GM12874 (cell line): ENCODE measurements at regions not wholly inside any gene's neighbourhood (a gene's known extent, or its start where the extent isn't known, plus 50 kb on each side); places are given as distances from the start of the nearest gene placed in this dataset.

Experiments
- CTCF ChIP-seq: IDR thresholded peaks from 2 replicates; pipeline ENCODE4 v1.5.1; 2011; ENCODE audit warnings: low read depth, mild to moderate bottlenecking, control low read depth, low read length, moderate library complexity; ENCODE audit not compliant: insufficient read depth

DNA sequence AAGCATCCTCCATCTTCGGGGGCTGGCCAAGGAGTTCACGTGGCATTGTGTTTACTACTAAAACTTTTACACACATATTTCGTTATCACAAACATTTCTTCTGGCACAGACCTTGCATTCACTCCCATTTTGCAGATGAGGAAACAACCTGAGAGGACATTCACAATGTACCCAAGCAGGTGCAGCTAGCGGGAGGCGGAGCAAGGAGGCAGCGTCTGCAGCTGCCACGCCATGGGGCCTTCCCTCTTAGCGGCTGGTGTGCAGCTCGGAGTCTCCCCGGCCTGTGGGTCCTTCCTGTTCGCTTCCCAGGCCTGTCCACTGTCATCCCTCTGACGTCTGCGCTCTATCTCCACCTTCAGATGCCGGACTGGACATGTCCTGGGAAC, 807.8 kb downstream of the TBC1D22A start:
- TF ChIP-seq CTCF, result no peak

- no peak for TF ChIP-seq CTCF
Measured at GRCh38 chr22:47569389-47570299, 807.2 kb downstream of the TBC1D22A start.

DNA sequence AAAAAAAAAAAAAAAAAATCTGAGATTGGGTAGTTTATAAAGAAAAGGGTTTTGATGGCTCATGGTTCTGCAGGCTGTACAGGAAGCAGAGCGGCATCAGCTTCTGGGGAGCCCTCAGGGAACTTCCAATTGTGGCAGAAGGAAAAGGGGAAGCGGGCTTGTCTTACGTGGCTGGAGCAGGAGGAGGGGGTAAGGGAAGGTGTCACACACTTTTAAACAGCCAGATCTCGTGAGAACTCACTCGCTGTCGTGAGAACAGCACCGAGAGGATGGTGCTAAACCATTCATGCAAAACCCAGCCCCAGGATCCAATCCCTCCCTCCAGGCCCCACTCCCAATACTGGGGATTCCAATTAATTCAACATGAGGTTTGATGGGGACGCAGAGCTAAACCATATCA, 806.2 kb downstream of the TBC1D22A start:
- no peak for TF ChIP-seq CTCF

- TF ChIP-seq CTCF, result no peak
Measured at GRCh38 chr22:47567126-47568090, 805.0 kb downstream of the TBC1D22A start.

DNA sequence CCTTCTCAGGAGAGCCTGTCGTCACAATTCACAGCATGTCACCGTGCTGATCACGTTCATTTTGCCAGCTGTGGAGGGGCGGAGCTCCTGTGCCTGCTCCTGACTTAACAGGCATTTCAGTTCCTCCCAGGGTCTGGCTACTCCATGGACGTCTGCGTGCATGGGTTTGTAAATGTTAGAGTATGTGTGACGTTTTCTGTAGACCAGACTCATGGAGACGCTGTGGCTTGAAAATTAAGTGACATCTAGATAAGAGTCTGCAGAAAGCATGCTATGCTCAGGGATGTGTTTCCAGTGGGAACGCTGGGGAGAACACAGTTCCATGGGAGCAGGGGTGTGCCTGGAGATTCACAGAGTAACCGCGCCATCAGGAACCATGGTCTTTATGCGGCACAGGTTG, 804.0 kb downstream of the TBC1D22A start:
- no peak for TF ChIP-seq CTCF

DNA sequence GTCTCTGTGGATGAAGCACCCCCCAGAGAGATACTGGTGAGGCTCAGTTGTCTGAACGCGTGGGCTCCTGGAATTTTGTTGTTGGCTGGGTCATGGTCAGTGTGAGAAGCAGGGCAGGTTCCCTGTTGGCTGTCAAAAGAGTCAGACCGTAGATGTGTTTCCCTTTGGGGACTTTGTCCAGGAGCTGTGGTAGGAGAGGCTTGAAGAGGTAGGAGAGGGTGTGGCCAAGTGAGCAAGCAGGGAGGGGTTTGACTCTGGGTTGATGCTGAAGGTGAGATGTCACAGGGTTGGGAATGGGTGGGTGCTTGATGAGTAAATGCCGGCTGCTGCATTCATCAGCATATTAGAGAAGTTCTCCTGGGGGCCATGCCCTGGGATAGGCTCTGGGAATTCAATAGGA, 803.2 kb downstream of the TBC1D22A start:
- no peak for TF ChIP-seq CTCF

GRCh38 chr22:47564651-47565434, 802.4 kb downstream of the TBC1D22A start:
- no peak for TF ChIP-seq CTCF
